ENCODE measurements at regions not wholly inside any gene's neighbourhood (a gene's known extent, or its start where the extent isn't known, plus 50 kb on each side); places are given as distances from the start of the nearest gene placed in this dataset.

- DNase-seq (ENCODE audit: low spot score) (no peak), FAIRE-seq (no peak)
Measured at GRCh38 chr9:99282406-99282805, 60.3 kb downstream of the SEC61B start.

GRCh38 chr9:99285965-99286364 is 63.9 kb downstream of the SEC61B start:
- DNase-seq (ENCODE audit: low spot score) (no peak), FAIRE-seq (no peak)

- FAIRE-seq: no peak
- DNase-seq (ENCODE audit: low spot score): no peak
Measured at GRCh38 chr9:99286536-99286935, 64.5 kb downstream of the SEC61B start.

GRCh38 chr9:99287641-99288040 is 65.6 kb downstream of the SEC61B start:
- no peak for FAIRE-seq
- DNase-seq (ENCODE audit: low spot score): no peak

- DNase-seq (ENCODE audit: low spot score) (no peak), FAIRE-seq (no peak)
Measured at GRCh38 chr9:99288830-99289229, 66.7 kb downstream of the SEC61B start.

GRCh38 chr9:99294850-99295461 is 72.9 kb downstream of the SEC61B start:
- DNase-seq (ENCODE audit: low spot score): no peak
- FAIRE-seq: no peak

- no peak for FAIRE-seq
- DNase-seq (ENCODE audit: low spot score): no peak
Measured at GRCh38 chr9:99296291-99296951, 74.3 kb downstream of the SEC61B start.

- FAIRE-seq: no peak
- DNase-seq (ENCODE audit: low spot score): no peak
Measured at GRCh38 chr9:99298614-99299013, 76.5 kb downstream of the SEC61B start.

GRCh38 chr9:99299211-99300102 is 77.4 kb downstream of the SEC61B start:
- DNase-seq (ENCODE audit: low spot score): peak; percentile 61
- FAIRE-seq: no peak

GRCh38 chr9:99300103-99300439 is 78.0 kb downstream of the SEC61B start:
- DNase-seq (ENCODE audit: low spot score): no peak
- no peak for FAIRE-seq

- FAIRE-seq: no peak
- no peak for DNase-seq (ENCODE audit: low spot score)
Measured at GRCh38 chr9:99300603-99301002, 78.5 kb downstream of the SEC61B start.

- DNase-seq (ENCODE audit: low spot score) (no peak), FAIRE-seq (no peak)
Measured at GRCh38 chr9:99303177-99303576, 81.1 kb downstream of the SEC61B start.

GRCh38 chr9:99305124-99305523 is 83.0 kb downstream of the SEC61B start:
- DNase-seq (ENCODE audit: low spot score) (no peak), FAIRE-seq (no peak)

GRCh38 chr9:99305820-99306811 is 84.0 kb downstream of the SEC61B start:
- no peak for DNase-seq (ENCODE audit: low spot score)
- no peak for FAIRE-seq

- DNase-seq (ENCODE audit: low spot score): no peak
- FAIRE-seq: no peak
Measured at GRCh38 chr9:99307851-99308250, 85.8 kb downstream of the SEC61B start.

GRCh38 chr9:99309141-99309939 is 87.3 kb downstream of the SEC61B start:
- FAIRE-seq: no peak

GRCh38 chr9:99312736-99313135 is 90.7 kb downstream of the SEC61B start:
- no peak for FAIRE-seq
- no peak for DNase-seq (ENCODE audit: low spot score)

More at GRCh38 chr9:99309141-99309939, 87.3 kb downstream of the SEC61B start:
- DNase-seq (ENCODE audit: low spot score): no peak

- FAIRE-seq: no peak
- no peak for DNase-seq (ENCODE audit: low spot score)
Measured at GRCh38 chr9:99319048-99319447, 97.0 kb downstream of the SEC61B start.

GRCh38 chr9:99322299-99322698 is 100.2 kb downstream of the SEC61B start:
- DNase-seq (ENCODE audit: low spot score): no peak
- FAIRE-seq: no peak

All from urothelium cell line (cell line).